H9 (cell line): ENCODE measurements at regions not wholly inside any gene's neighbourhood (a gene's known extent, or its start where the extent isn't known, plus 50 kb on each side); places are given as distances from the start of the nearest gene placed in this dataset.

Source experiments
- DNase-seq: peaks from one replicate; pipeline ENCODE4 v3.0.0-alpha.2; 2017
- H2AFZ ChIP-seq: one replicate; pipeline ENCODE4 v1.6.1; 2013; ENCODE audit warnings: mild to moderate bottlenecking, low read length, control low read depth, moderate library complexity
- H2AK5ac ChIP-seq: 2 replicates; pipeline ENCODE4 v1.6.1; 2013; ENCODE audit warnings: low read length, control low read depth, mixed read lengths; ENCODE audit not compliant: insufficient read length
- H2BK120ac ChIP-seq: one replicate; pipeline ENCODE4 v1.6.1; 2013; ENCODE audit warnings: low read depth, mild to moderate bottlenecking, low read length, control low read depth, inconsistent platforms; ENCODE audit not compliant: poor library complexity, severe bottlenecking
- H2BK12ac ChIP-seq: 2 replicates; pipeline ENCODE4 v1.6.1; 2013; ENCODE audit warnings: low read length, control low read depth, mixed read lengths, low read depth; ENCODE audit not compliant: insufficient read length
- H2BK15ac ChIP-seq: 2 replicates; pipeline ENCODE4 v1.6.1; 2013; ENCODE audit warnings: low read depth, low read length, control low read depth
- H2BK20ac ChIP-seq: one replicate; pipeline ENCODE4 v1.6.1; 2013; ENCODE audit warnings: low read depth, mild to moderate bottlenecking, low read length, control low read depth, inconsistent platforms; ENCODE audit not compliant: poor library complexity, severe bottlenecking
- H2BK5ac ChIP-seq: 2 replicates; pipeline ENCODE4 v1.6.1; 2013; ENCODE audit warnings: low read length, control low read depth, mixed read lengths; ENCODE audit not compliant: insufficient read length
- H3K14ac ChIP-seq: 2 replicates; pipeline ENCODE4 v1.6.1; 2013; ENCODE audit warnings: low read length, control low read depth; ENCODE audit not compliant: insufficient read depth
- H3K18ac ChIP-seq: 2 replicates; pipeline ENCODE4 v1.6.1; 2013; ENCODE audit warnings: low read depth, mild to moderate bottlenecking, mixed read lengths, low read length, control low read depth; ENCODE audit not compliant: insufficient read length
- H3K23ac ChIP-seq: 2 replicates; pipeline ENCODE4 v1.6.1; 2013; ENCODE audit warnings: low read length, control low read depth, mixed read lengths, low read depth; ENCODE audit not compliant: insufficient read length
- H3K23me2 ChIP-seq: 2 replicates; pipeline ENCODE4 v1.6.1; 2013; ENCODE audit warnings: low read depth, mild to moderate bottlenecking, mixed read lengths, low read length, control low read depth; ENCODE audit not compliant: insufficient read length, poor library complexity, severe bottlenecking
- H3K27ac ChIP-seq: 2 replicates; pipeline ENCODE4 v1.5.1; 2013; ENCODE audit warnings: low read length, control low read depth, mixed read lengths, low read depth; ENCODE audit not compliant: insufficient read length
- H3K27me3 ChIP-seq: 2 replicates; pipeline ENCODE4 v1.6.1; 2013; ENCODE audit warnings: low read length, control low read depth, inconsistent platforms; ENCODE audit not compliant: insufficient read depth
- H3K4ac ChIP-seq: 2 replicates; pipeline ENCODE4 v1.6.1; 2013; ENCODE audit warnings: low read depth, mild to moderate bottlenecking, control low read depth, inconsistent platforms, low read length, moderate library complexity
- H3K4me1 ChIP-seq: 2 replicates; pipeline ENCODE4 v1.6.1; 2013; ENCODE audit warnings: low read length, control low read depth, inconsistent platforms; ENCODE audit not compliant: insufficient read depth
- H3K4me2 ChIP-seq: 2 replicates; pipeline ENCODE4 v1.6.1; 2013; ENCODE audit warnings: low read length, control low read depth, mixed read lengths; ENCODE audit not compliant: insufficient read length, insufficient read depth
- H3K56ac ChIP-seq: 2 replicates; pipeline ENCODE4 v1.6.1; 2013; ENCODE audit warnings: low read depth, mild to moderate bottlenecking, mixed read lengths, low read length, control low read depth; ENCODE audit not compliant: insufficient read length
- H3K79me1 ChIP-seq: 2 replicates; pipeline ENCODE4 v1.6.1; 2013; ENCODE audit warnings: low read depth, mild to moderate bottlenecking, moderate library complexity, low read length, control low read depth, inconsistent platforms; ENCODE audit not compliant: insufficient read depth, poor library complexity, severe bottlenecking
- H3K79me2 ChIP-seq: 2 replicates; pipeline ENCODE4 v1.6.1; 2013; ENCODE audit warnings: low read length, control low read depth, inconsistent platforms; ENCODE audit not compliant: insufficient read depth
- H3K9ac ChIP-seq: 2 replicates; pipeline ENCODE4 v1.6.1; 2013; ENCODE audit warnings: low read length, control low read depth, mixed read lengths; ENCODE audit not compliant: insufficient read length; ENCODE audit errors: extremely low read depth
- H3K9me3 ChIP-seq: one replicate; pipeline ENCODE4 v1.6.1; 2013; ENCODE audit warnings: low read depth, low read length, inconsistent platforms; ENCODE audit not compliant: control insufficient read depth
- H3T11ph ChIP-seq: one replicate; pipeline ENCODE4 v1.6.1; 2013; ENCODE audit warnings: mild to moderate bottlenecking, low read length, control low read depth, inconsistent platforms
- H4K20me1 ChIP-seq: one replicate; pipeline ENCODE4 v1.6.1; 2013; ENCODE audit not compliant: control insufficient read depth, insufficient read length, insufficient read depth
- H4K5ac ChIP-seq: 2 replicates; pipeline ENCODE4 v1.6.1; 2013; ENCODE audit warnings: low read depth, mild to moderate bottlenecking, mixed read lengths, low read length, control low read depth; ENCODE audit not compliant: insufficient read length
- H4K8ac ChIP-seq: replicated peaks from 2 replicates; pipeline ENCODE4 v1.6.1; 2013; ENCODE audit warnings: low read length, control low read depth, mixed read lengths, low read depth; ENCODE audit not compliant: insufficient read length
- H4K91ac ChIP-seq: 2 replicates; pipeline ENCODE4 v1.6.1; 2013; ENCODE audit warnings: low read depth, mild to moderate bottlenecking, moderate library complexity, mixed read lengths, low read length, control low read depth; ENCODE audit not compliant: insufficient read length
- H3K27ac Mint-ChIP-seq, 3 experiments: 2 replicates in 2 of 3; 3 replicates in 1 of 3; pipeline ENCODE4 v1.8.0; 2020 to 2021; ENCODE audit warnings: mixed read lengths in 3 of 3, mild to moderate bottlenecking in 1 of 3, moderate library complexity in 1 of 3
- H3K27me3 Mint-ChIP-seq: 2 replicates; pipeline ENCODE4 v1.8.0; 2021; ENCODE audit warnings: low read depth, mild to moderate bottlenecking, moderate library complexity, mixed read lengths
- H3K36me3 Mint-ChIP-seq, 3 experiments: 2 replicates in 2 of 3; 3 replicates in 1 of 3; pipeline ENCODE4 v1.8.0; 2020 to 2021; ENCODE audit warnings: low read depth in 3 of 3, mixed read lengths in 3 of 3; ENCODE audit not compliant: insufficient read depth in 1 of 3
- H3K4me1 Mint-ChIP-seq, 2 experiments: 2 replicates each; pipeline ENCODE4 v1.8.0; 2020; ENCODE audit warnings: mixed read lengths in 2 of 2
- H3K4me3 Mint-ChIP-seq, 2 experiments: 2 replicates in 1 of 2; 3 replicates in 1 of 2; pipeline ENCODE4 v1.8.0; 2020 to 2021; ENCODE audit warnings: mild to moderate bottlenecking in 2 of 2, mixed read lengths in 2 of 2, moderate library complexity in 1 of 2
- H3K9me3 Mint-ChIP-seq, 2 experiments: 2 replicates in 1 of 2; 3 replicates in 1 of 2; pipeline ENCODE4 v1.8.0; 2020; ENCODE audit warnings: mild to moderate bottlenecking in 2 of 2, mixed read lengths in 2 of 2, moderate library complexity in 1 of 2
- CTCF ChIP-seq: fragments of 200-600 bp; sonication (generic); conservative IDR thresholded peaks from 3 replicates; pipeline ENCODE4 v1.8.0; 2021; ENCODE audit warnings: antibody characterized with exemption, mild to moderate bottlenecking
- WGBS: extraction: QIAGEN DNeasy Blood & Tissue Kit; methylation state at CpG from one replicate; pipeline ENCODE4 v1.1.7; 2013; ENCODE audit warnings: missing lambda C conversion rate, low lambda C conversion rate, mixed read lengths; ENCODE audit not compliant: insufficient read length; ENCODE audit errors: extremely low coverage; 5-methylcytosine and 5-hydroxymethylcytosine counted together

GRCh38 chr10:78572565-78572964 is 496.2 kb upstream of the ZMIZ1 start:
- Histone ChIP-seq H3K14ac (no peak overlapping the region), H2BK20ac (no peak overlapping the region), H3K79me2 (no peaks in the 10 kb centered on the region), H3K9me3 (no peaks in the 10 kb centered on the region), H3K27me3 (no peaks in the 10 kb centered on the region), H3K9ac (no peak overlapping the region), H2BK15ac (no peak overlapping the region), H4K91ac (no peak overlapping the region), H3K4me2 (no peak overlapping the region), H2BK120ac (no peak overlapping the region), H3K18ac (no peak overlapping the region), H4K8ac (no peak overlapping the region), H3K27ac (no peak overlapping the region), H2BK12ac (no peak overlapping the region), H2AFZ (no peak overlapping the region), H4K20me1 (no peaks in the 10 kb centered on the region), H3T11ph (no peak overlapping the region), H3K4ac (no peak overlapping the region), H3K4me1 (no peaks in the 10 kb centered on the region), H3K56ac (no peak overlapping the region), H3K79me1 (no peaks in the 10 kb centered on the region), H2BK5ac (no peak overlapping the region), H4K5ac (no peak overlapping the region), H3K23ac (no peak overlapping the region), H2AK5ac (no peak overlapping the region), H3K23me2 (no peaks in the 10 kb centered on the region)
- no peak for TF ChIP-seq CTCF
- Mint-ChIP-seq H3K4me1 (peaks cover 2 to 15% of the 10 kb centered on the region in 2 experiments; a peak in 3 of 4 replicates), H3K27me3 (peaks cover 10% of the 10 kb centered on the region), H3K4me3 (no peak overlapping the region), H3K9me3 (no peaks in the 10 kb centered on the region), H3K36me3 (no peaks in the 10 kb centered on the region), H3K27ac (no peak overlapping the region)
- DNase-seq: no peak
- WGBS: no CpG with 5 or more reads among the region's 1 CpG
